HL-60 (cell line): ENCODE measurements at regions not wholly inside any gene's neighbourhood (a gene's known extent, or its start where the extent isn't known, plus 50 kb on each side); places are given as distances from the start of the nearest gene placed in this dataset.

Experiments used
- GABPA ChIP-seq: IDR thresholded peaks from 2 replicates; pipeline ENCODE4 v1.6.1; 2012; ENCODE audit warnings: low read depth
- POLR2AphosphoS5 ChIP-seq: IDR thresholded peaks from 2 replicates; pipeline ENCODE4 v1.6.1; 2012; ENCODE audit warnings: low read depth
- SPI1 ChIP-seq: IDR thresholded peaks from 2 replicates; pipeline ENCODE4 v1.6.1; 2012; ENCODE audit warnings: low read depth, mild to moderate bottlenecking, borderline replicate concordance
- TF ChIP-seq, protein P1 (sequence below): IDR thresholded peaks from one replicate; pipeline ENCODE4 v1.5.1; 2011; ENCODE audit warnings: low read length, control low read depth, inconsistent platforms; ENCODE audit not compliant: insufficient read depth
- TF ChIP-seq, protein P2 (sequence below): IDR thresholded peaks from 2 replicates; pipeline ENCODE4 v1.6.1; 2012; ENCODE audit warnings: low read depth; ENCODE audit not compliant: insufficient replicate concordance

DNA sequence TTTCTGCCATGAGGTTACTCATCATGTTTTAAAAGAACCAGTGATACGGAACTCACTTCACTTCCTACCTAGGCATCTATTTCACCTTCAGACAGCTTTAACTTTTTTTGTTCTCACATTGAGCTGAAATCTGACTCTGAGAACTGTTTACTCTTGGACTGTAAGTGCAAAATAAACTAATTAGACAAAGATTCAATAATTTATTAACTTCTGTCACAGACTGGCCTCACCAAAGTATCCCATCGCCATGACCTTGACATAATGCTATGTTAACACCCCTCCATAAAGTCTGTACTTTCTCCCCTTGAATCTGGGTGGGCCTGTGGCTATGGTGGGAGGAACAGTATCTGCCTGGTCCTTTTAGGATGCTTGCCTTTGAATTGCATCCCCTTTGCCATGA is 448.1 kb downstream of the CBLN4 start:
- TF ChIP-seq, protein P1, sequence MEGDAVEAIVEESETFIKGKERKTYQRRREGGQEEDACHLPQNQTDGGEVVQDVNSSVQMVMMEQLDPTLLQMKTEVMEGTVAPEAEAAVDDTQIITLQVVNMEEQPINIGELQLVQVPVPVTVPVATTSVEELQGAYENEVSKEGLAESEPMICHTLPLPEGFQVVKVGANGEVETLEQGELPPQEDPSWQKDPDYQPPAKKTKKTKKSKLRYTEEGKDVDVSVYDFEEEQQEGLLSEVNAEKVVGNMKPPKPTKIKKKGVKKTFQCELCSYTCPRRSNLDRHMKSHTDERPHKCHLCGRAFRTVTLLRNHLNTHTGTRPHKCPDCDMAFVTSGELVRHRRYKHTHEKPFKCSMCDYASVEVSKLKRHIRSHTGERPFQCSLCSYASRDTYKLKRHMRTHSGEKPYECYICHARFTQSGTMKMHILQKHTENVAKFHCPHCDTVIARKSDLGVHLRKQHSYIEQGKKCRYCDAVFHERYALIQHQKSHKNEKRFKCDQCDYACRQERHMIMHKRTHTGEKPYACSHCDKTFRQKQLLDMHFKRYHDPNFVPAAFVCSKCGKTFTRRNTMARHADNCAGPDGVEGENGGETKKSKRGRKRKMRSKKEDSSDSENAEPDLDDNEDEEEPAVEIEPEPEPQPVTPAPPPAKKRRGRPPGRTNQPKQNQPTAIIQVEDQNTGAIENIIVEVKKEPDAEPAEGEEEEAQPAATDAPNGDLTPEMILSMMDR, result no peak
- TF ChIP-seq GABPA (no peak), POLR2AphosphoS5 (no peak), SPI1 (no peak)
- TF ChIP-seq, protein P2, sequence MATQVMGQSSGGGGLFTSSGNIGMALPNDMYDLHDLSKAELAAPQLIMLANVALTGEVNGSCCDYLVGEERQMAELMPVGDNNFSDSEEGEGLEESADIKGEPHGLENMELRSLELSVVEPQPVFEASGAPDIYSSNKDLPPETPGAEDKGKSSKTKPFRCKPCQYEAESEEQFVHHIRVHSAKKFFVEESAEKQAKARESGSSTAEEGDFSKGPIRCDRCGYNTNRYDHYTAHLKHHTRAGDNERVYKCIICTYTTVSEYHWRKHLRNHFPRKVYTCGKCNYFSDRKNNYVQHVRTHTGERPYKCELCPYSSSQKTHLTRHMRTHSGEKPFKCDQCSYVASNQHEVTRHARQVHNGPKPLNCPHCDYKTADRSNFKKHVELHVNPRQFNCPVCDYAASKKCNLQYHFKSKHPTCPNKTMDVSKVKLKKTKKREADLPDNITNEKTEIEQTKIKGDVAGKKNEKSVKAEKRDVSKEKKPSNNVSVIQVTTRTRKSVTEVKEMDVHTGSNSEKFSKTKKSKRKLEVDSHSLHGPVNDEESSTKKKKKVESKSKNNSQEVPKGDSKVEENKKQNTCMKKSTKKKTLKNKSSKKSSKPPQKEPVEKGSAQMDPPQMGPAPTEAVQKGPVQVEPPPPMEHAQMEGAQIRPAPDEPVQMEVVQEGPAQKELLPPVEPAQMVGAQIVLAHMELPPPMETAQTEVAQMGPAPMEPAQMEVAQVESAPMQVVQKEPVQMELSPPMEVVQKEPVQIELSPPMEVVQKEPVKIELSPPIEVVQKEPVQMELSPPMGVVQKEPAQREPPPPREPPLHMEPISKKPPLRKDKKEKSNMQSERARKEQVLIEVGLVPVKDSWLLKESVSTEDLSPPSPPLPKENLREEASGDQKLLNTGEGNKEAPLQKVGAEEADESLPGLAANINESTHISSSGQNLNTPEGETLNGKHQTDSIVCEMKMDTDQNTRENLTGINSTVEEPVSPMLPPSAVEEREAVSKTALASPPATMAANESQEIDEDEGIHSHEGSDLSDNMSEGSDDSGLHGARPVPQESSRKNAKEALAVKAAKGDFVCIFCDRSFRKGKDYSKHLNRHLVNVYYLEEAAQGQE, result no peak
